ENCODE measurements at regions not wholly inside any gene's neighbourhood (a gene's known extent, or its start where the extent isn't known, plus 50 kb on each side); places are given as distances from the start of the nearest gene placed in this dataset.

DNA sequence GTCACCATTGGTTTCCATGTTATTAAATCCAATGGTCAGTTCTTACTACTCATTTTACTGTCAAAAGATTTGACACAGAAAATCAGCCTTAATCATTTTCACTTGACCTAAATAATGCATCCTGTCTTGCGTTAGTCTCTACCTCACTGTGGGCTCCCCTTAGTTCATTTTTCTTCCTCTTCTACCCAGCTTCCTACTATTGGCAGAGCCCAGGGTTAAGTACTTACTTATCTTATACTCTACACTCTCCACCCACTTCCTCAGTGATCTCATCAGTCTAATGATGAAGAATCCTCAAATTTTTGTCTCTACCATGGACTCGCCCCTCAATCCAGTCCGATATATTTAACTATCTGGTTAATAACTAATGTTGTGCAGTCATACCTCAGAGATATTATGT is 735.9 kb downstream of the KCNT2 start:
- Histone ChIP-seq H3K9me3 (no peaks in the 10 kb centered on the region), H3K36me3 (no peaks in the 10 kb centered on the region), H3K4me1 (no peaks in the 10 kb centered on the region), H3K27me3 (no peaks in the 10 kb centered on the region), H3K4me3 (replicated peaks in 1 of 3) (no peak overlapping the region), H3K27ac (no peak overlapping the region)
- no peak for DNase-seq
- 85 to 91% methylated on average over 3 of the region's 3 CpGs for WGBS, 2 donors
- intact Hi-C loops (cut with DNase I), result no loop called here
- no peak for TF ChIP-seq POLR2A (IDR thresholded peaks at IDR 0.05)
- TF ChIP-seq, protein P1, sequence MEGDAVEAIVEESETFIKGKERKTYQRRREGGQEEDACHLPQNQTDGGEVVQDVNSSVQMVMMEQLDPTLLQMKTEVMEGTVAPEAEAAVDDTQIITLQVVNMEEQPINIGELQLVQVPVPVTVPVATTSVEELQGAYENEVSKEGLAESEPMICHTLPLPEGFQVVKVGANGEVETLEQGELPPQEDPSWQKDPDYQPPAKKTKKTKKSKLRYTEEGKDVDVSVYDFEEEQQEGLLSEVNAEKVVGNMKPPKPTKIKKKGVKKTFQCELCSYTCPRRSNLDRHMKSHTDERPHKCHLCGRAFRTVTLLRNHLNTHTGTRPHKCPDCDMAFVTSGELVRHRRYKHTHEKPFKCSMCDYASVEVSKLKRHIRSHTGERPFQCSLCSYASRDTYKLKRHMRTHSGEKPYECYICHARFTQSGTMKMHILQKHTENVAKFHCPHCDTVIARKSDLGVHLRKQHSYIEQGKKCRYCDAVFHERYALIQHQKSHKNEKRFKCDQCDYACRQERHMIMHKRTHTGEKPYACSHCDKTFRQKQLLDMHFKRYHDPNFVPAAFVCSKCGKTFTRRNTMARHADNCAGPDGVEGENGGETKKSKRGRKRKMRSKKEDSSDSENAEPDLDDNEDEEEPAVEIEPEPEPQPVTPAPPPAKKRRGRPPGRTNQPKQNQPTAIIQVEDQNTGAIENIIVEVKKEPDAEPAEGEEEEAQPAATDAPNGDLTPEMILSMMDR (IDR thresholded peaks at IDR 0.05), result no peak

GRCh38 chr1:195867638-195868037 is 740.6 kb downstream of the KCNT2 start:
- no peaks in the 10 kb centered on the region for H3K27me3 ChIP-seq
- no peak for DNase-seq
- H3K4me1 ChIP-seq, result no peaks in the 10 kb centered on the region
- no peak for TF ChIP-seq POLR2A (IDR thresholded peaks at IDR 0.05)
- TF ChIP-seq, protein P1 (IDR thresholded peaks at IDR 0.05), result no peak
- intact Hi-C loops (cut with DNase I), result no loop called here
- H3K27ac ChIP-seq, result no peak overlapping the region
- no peaks in the 10 kb centered on the region for H3K36me3 ChIP-seq
- no peaks in the 10 kb centered on the region for H3K9me3 ChIP-seq
- no peak overlapping the region for H3K4me3 ChIP-seq (replicated peaks in 1 of 3)

DNA sequence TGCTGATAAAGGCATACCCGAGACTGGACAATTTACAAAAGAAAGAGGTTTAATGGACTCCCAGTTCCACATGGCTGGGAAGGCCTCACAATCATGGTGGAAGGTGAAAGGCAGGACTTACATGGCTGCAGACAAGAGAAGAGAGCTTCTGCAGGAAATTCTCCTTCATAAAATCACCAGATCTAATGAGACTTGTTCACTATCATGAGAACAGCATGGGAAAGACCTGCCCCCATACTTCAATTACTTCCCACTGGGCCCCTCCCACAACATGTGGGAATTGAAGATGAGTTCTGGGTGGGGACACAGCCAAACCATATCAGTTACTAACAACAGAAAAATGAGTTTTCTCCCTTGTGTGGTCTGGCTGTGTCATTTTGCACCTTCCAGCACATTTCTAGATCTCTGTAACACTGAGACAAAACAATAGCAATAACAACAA is 741.4 kb downstream of the KCNT2 start:
- Histone ChIP-seq H3K4me3 (replicated peaks in 1 of 3) (no peak overlapping the region), H3K36me3 (no peaks in the 10 kb centered on the region), H3K9me3 (no peaks in the 10 kb centered on the region), H3K4me1 (no peaks in the 10 kb centered on the region), H3K27ac (no peak overlapping the region), H3K27me3 (no peaks in the 10 kb centered on the region)
- WGBS, 2 donors, result 88 to 92% methylated on average over 1 of the region's 1 CpG
- DNase-seq, result no peak
- TF ChIP-seq, protein P1 (IDR thresholded peaks at IDR 0.05), result no peak
- TF ChIP-seq POLR2A (IDR thresholded peaks at IDR 0.05), result no peak
- intact Hi-C loops (cut with DNase I), result no loop called here

GRCh38 chr1:195866091-195866780 is 742.0 kb downstream of the KCNT2 start:
- TF ChIP-seq, protein P1 (IDR thresholded peaks at IDR 0.05), result no peak
- TF ChIP-seq POLR2A (IDR thresholded peaks at IDR 0.05), result no peak
- WGBS, 2 donors, result 64 to 68% methylated on average over 6 of the region's 6 CpGs
- Histone ChIP-seq H3K27ac (no peak overlapping the region), H3K36me3 (no peaks in the 10 kb centered on the region), H3K4me3 (replicated peaks in 1 of 3) (no peak overlapping the region), H3K9me3 (no peaks in the 10 kb centered on the region), H3K27me3 (no peaks in the 10 kb centered on the region), H3K4me1 (no peaks in the 10 kb centered on the region)
- no peak for DNase-seq
- intact Hi-C loops (cut with DNase I), result no loop called here

GRCh38 chr1:195851804-195852203 is 756.4 kb downstream of the KCNT2 start:
- intact Hi-C loops (cut with DNase I), result no loop called here
- no peak overlapping the region for H3K4me3 ChIP-seq (replicated peaks in 1 of 3)
- H3K4me1 ChIP-seq, result no peaks in the 10 kb centered on the region
- no peaks in the 10 kb centered on the region for H3K9me3 ChIP-seq
- H3K27ac ChIP-seq, result no peak overlapping the region
- no peak for DNase-seq
- no peaks in the 10 kb centered on the region for H3K36me3 ChIP-seq
- TF ChIP-seq, protein P1 (IDR thresholded peaks at IDR 0.05), result no peak
- TF ChIP-seq POLR2A (IDR thresholded peaks at IDR 0.05), result no peak
- 89 to 91% methylated on average over 2 of the region's 2 CpGs for WGBS, 2 donors
- H3K27me3 ChIP-seq, result no peaks in the 10 kb centered on the region

All from thyroid gland (tissue), 4 donors.